ENCODE measurements at regions not wholly inside any gene's neighbourhood (a gene's known extent, or its start where the extent isn't known, plus 50 kb on each side); places are given as distances from the start of the nearest gene placed in this dataset.

GRCh38 chrX:497186-498014, 110.7 kb upstream of the PPP2R3B start:
- TF ChIP-seq POLR2A (IDR thresholded peaks at IDR 0.05; ENCODE audit: low read length) (no peak), GATA1 (IDR thresholded peaks at IDR 0.05; ENCODE audit: low read depth, low read length) (no peak)

Data from erythroblast (primary cell).